NCI-H2227 treated with DMSO at 0.1 percent for 48 hours (cell line): ENCODE measurements at regions not wholly inside any gene's neighbourhood (a gene's known extent, or its start where the extent isn't known, plus 50 kb on each side); places are given as distances from the start of the nearest gene placed in this dataset.
A peak's percentile ranks its signal among the peaks of the same experiment; 100 is the strongest.

Experiments used
- DNase-seq: peaks from one replicate; lab custom pipeline; 2025; lab: John Stamatoyannopoulos, UW

DNA sequence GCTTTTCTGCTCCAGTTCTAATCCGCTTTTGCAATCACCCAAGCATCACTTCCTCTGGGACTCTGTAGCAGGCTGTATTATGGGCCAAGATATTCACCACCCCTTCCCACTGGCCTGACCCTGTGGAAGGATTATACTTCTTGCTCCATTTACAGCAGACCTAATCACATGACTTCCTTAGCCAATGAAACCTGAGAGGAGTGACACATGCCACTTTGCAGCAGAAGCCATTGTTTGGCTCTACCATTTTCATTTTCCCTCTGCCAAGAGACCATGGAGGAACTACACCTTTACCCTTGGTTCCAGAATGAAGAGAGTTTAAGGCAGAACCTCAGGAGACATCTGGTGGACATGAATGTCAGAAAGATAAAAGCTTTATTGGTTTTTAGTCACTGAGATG, 134.9 kb upstream of the HSD17B12 start:
- DNase-seq, result no peak

DNA sequence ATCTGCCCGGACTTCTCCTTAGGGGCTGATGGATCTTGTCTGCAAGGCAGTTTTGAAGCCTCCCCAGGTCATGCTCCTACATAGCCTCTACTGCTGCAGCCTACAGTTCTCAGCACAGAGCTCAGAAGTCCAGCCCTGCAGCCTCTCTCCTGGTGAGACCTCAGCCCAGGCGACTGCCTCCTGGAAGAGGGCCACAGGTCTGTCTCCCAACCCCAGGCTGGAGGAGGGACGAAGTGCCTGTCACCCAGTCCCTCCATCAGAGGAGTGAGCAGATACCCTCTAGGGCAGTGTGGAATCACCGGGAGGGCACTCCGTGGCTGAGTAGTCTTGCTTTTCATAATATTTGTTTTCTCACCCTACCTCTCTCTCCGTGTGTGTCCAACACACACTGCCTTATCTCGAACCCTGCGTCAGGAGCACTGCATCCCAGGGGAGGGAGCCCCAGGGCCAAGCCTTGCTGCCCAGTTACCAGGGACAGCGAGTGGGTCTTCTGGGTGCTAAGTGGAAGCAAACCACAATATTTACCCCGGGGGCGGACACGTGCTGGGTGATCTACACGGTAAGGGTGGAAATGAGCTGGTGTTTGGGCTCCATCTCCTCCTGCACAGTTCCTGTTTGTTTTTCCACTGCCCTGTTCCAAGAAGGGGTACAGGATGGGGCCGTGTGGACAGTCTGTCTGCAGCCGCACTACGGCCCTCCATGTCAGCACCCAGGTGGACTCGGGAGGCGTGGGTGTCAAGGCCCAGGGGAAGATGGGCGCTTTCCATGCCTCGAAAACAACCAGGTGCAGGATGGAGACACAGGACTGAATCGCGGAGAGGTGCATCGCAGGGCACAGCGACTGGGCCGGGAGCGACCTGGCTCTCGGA, 133.7 kb upstream of the HSD17B12 start:
- no peak for DNase-seq

DNA sequence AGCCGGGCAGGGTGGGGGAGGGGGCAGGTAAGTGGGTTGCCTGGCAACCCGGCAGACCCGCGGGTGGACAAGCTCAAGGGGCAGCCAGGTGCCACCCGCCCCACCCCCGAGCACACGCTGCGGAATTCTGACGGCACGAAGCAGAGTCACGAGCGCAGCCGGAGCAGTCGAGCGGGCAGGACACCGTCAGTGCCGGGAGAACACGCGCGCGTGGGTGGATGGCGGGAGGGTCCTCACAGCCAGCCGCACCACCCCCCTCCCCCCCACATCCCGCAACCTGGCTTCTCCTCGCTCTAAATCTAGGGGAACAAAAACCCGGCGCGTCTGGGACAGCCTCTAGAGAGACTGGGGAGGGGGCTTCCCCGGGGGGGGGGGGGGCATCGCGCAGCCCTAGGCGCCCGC, 133.1 kb upstream of the HSD17B12 start:
- DNase-seq, result no peak

DNA sequence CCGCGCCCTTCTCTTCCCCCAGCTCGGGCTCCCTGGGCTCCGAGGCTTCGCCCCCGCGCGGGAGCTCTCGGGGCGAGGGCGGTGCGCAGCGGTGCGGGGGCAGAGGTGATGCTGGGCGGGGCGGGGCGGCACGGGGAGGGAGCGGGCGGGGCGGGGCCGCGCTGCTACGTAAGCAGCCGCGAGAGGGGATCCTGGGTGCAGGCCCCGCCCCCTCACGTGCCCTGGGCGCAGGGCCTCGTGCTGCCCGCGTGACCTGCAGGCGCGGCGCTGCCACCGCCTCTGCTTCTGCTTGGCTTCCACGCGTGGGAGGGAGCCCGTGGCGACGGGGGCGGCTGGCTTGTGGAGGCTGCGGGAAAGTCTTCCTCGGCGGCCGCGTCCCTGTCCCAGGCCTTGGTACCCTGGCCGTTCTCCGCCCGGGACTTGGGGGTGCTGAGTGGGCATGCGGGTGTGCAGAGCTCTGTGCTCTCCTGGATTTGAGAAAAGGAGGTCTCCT, 132.6 kb upstream of the HSD17B12 start:
- DNase-seq, result no peak

DNA sequence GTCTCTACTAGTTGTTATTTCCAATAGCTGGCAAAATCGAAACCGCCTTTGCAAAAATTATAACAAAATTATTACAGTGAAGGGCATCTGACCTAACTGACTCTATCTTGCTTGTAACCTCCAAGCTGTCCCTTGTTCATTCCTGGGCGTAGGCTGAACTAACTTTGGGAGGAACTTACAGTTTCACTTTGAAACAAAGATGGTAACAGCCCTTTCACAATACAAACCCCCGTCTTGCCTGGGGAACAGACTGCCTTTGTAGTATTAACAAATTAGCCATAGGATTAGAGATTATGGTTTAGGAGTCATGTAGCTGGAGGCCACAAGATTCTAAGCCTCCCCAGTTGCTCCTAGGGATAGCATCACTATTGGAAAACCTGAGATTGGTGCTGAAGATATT, 131.6 kb upstream of the HSD17B12 start:
- no peak for DNase-seq

DNA sequence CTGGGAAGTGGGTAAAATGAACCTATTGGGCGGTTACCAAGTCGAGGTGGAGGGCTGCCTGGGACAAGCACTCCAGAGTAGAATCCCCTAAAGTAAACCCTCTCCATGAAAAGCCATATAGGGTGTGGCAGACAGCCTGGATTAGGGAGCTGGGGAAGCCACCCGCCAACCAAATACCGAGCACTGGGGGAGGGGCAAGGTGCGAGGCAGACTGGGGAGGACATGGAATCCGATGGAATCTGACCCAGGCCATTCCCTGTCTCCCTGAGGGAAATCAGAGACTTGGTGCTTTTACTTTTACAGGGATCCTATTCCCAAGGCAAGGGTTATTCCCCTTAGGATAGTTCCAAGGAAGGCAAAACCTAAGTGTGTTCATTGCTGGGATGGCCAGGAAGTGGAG, 130.9 kb upstream of the HSD17B12 start:
- no peak for DNase-seq

DNA sequence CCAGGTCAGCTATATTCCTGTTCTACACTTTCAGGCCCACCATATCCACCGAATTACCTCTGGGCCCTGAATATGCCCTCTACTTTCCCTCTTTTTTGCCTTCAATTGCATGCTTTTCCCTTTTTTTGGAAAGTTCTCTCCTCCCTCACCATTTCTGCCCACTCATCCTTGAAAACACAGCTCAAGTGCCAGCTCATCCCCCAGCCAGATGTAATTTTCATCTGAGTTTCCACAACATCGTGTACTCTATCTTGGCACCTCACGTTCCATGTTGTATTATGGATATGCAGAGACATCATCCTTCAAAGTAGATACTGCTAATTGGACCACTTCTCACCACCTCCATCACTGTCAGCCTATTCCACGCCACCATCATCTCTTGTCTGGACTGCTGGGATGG, 129.8 kb upstream of the HSD17B12 start:
- no peak for DNase-seq

DNA sequence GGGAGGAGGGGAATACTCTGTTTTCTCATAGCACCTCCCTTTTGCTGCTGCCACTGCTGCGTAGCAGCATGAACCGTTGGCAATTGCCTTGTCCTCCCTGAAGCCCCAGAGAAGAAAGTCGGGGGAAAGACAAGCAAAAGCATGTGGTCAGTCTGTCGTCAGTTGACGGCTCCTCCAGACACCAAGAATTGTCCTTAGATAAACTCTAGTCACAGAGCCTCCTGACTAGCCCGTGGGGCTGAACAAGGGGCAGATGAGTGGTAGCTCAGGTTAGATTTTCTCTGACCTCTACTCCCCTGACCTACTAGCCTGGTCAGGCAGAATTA, 126.4 kb upstream of the HSD17B12 start:
- DNase-seq, result no peak

DNA sequence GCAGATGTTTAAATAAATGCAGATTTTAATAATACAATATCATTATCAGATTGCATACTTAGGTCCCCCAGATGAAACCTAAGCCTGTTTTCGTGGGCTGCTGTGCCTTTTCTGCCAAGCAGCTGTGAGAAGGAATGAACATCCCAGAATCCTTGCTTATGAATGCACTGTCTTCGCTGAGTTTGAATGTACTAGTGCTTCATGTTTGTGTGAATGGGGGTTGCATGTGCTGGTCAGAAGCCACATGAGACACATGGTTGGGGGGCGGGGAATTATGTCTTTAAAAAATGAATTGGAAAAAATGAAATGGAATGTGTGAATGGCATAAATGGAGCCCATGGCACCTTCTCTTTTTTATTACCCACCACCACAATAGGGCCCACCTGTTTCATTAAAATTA, 125.4 kb upstream of the HSD17B12 start:
- DNase-seq, result peak; percentile 51

DNA sequence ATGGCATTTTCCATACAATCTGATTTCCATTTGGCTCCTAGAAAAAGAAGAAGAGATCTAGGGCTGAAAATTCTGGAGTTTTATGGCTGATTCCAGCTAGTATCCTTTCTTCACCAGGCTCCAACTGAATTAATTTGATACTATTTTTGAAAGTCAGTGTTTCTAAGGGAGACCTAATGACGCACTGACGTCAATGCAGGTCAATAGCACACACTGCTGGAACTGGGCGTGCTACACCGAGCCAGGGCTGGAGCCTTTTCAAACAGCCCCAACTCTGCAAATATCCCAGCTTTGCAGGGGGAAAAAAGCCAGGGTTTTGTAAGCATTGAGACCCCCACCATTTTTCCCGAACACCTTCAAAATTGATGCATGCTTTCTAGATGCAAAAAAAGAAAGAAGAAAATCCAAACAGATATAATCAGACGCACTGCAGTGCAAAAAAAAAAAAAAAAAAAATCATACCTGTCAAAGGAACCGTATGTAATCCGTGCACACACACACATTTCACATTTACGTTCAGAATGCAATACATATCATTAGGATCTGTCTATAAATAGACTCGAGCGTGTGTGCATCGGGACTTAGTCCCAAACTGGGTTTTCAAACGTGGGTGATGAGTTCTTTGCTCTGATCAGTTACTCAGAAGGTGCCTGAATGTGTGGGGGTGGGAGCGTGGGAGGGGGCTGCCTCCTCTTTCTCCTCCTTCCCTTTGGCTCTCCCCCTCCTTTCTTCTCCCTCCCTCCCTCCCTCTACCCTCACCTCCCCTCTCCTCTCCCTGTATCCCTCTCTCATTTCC, 124.5 kb upstream of the HSD17B12 start:
- DNase-seq, result peak; percentile 87

DNA sequence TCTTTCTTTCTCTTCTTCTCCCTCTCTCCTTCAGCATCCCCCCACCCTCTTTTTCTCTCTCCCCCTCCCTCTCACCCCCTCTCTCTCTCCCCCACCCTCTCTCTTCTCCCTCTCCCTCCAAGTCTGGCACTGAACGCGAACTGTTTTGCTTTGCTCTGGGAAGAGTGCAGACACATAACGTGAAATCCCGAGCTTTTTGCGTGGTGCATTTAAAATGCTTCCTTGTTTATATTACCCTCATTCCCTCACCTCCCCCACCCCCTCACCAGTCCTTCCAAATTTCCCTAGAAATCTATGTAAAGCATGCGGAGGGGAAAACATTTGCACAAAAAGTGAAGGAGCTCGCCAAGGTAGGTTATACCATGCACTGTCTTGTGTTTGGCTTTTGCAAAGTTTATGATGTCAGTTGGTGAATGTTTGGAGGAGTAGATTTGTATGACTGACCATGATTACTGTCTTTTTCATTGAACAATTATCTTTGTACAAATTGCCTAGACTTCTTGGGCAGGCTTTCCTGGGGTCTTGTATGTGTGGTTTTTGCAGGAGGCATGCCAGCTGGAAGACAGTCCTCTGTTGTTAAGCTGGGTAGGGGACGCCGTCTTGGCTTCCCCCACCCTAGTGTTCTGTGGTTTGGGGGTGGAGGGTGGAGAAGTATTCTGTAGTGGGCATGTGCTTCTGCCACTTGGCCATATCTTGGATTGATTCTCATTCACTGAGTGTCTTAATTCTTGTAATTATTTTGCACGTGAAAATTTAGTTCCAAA, 123.7 kb upstream of the HSD17B12 start:
- DNase-seq, result no peak

DNA sequence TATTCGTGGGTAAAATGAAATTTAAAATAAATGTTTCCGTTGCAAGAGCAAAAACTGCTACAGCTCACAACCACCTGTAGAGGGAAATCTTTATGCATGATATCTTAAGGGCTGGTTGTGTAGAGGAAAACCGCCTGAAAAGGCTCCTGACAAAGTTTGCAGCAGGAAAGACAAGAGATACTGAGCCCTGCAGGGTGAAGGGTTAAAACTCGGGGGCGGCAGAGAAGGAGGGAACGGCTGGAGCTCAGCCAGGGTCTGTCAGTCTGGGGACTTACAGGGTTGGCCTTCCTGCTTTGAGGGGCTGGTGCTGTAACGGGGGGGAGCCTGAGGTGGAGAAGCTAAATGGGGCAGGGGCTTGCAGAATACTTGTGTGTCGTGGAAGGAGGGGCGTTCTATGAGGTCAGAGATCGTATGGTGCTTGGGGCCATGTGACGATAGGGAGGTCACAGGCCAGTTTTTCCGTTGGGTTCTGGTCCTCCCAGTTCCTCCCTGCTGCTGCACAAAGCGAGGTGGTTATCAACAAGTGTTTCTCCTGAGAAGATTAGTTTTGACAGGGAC, 122.9 kb upstream of the HSD17B12 start:
- no peak for DNase-seq

DNA sequence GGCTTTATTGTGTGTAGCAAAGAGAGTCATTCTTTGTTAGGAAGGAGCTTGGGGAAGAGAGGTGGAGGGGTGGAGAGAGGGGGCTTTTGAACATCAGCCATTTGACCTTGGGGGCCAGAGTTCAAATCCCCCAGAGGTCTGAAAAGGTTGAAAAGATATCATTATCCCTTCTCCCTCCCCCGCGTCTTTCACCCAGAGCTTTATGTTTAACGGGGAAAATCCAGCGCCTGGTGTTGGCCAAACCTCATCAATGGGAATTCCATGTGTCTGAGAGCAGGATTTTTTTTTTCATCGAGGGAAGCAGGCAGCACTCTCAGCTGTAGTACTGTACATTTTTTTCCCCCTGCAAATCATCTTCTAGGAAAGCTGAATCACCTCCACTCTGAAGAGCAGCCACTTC, 122.4 kb upstream of the HSD17B12 start:
- DNase-seq, result no peak

DNA sequence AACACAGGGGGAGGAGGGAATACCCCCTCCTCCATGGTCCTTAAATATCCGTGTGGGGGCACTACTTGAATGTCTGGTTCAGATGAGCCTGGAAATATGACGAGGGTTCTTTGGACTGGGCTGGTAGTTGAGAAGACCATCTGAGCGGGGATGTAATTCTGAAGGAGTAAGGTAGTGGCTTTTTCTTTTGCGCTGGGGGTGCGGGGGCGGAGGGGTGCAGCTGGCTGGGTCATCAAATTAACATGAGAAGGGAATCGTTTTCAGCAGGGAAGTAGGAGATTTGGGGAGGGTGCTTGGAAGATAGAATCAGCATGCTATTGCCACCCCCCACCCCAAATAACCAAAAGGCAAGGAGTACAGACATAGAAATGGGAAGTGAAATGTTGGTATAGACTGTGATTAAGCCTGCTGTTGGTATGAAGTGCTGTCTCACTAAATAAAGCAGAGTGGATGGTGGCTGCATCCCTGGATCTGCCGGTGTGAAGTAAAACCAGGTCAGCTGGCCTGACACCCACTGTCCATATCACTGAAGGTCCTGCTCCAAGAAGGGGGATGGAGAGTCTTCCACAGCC, 121.9 kb upstream of the HSD17B12 start:
- DNase-seq, result no peak

DNA sequence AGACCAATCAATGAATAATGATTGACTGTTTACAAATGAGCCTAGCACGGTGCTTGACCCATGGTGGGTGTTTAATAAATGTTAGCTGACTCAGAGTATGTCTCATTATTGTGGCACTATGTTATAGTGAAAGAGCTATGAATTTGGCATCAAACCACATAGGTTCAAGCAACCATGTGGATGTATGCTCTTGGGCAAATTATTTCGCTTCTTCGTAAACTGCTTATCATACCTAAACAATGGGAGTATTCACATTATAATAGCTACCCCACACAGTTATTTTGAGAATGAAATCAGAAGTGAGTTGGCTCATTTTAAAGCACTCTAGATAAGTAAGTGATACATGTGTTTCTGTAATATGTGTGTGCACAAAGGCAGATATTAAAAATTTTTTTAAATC, 118.7 kb upstream of the HSD17B12 start:
- DNase-seq, result no peak

DNA sequence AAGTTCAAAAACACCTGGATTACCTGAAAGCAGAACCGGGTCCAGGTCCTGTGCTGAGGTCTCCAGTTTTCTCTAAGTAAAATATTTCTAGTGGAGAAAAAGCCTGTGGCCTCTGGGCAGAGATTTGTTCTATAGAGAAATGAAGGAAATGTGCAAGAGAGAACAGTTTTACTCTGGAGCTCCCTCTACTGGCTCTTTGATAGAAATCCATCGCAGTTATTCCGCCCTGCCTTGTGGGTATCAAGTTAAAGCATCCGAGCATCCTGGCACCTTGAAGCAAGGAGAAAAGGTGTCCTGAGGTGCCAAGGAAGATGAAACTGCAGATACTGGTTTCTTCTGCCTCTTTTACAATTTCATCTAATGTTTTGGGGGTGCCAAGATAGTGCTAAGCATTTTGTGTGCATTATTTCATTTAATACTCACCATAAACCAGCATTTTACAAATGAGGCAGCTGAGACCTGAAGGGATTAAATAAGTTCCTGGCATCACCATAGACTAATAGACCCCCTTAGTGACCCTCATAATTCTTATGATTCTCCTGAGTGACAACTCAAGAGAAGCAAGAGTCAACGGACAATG, 113.1 kb upstream of the HSD17B12 start:
- peak; percentile 72 for DNase-seq

DNA sequence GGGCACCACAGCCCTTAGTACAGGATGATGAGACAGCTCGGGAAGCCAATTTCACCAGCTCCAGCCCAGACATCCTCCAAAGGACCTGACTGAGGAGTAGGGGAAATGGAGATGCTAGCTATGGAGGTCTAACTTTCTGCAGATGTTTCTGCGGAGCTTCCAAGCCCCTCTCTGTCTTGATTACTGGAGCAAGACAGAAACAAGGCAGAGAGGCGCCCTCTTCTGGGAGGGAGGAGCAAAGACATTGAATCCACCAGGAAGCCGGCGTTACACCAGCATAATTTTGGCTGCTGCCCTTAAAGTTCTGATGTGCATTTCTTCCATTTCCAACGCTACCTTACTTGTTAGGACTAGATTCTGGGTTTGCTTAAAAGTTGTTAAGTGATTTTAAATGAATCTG, 107.3 kb upstream of the HSD17B12 start:
- DNase-seq, result peak; percentile 54

DNA sequence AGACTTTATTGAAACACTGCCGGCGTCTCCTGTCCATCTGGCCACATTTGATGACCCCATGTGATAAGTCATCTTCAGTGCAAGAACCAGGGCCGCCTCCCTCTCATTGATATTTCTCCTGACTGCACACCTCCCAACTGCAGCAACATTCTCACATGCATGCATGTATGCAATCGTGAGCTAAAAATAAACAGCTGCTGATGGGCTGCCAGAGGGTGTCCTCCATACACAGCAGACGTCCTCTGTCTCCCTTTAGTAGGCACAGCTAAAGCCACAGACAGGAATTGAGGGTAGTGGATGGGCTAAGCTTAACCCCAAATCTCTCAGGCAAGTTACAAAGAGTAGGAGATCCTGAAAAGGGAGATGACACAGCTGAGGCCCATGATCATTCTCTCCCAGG, 106.7 kb upstream of the HSD17B12 start:
- no peak for DNase-seq

DNA sequence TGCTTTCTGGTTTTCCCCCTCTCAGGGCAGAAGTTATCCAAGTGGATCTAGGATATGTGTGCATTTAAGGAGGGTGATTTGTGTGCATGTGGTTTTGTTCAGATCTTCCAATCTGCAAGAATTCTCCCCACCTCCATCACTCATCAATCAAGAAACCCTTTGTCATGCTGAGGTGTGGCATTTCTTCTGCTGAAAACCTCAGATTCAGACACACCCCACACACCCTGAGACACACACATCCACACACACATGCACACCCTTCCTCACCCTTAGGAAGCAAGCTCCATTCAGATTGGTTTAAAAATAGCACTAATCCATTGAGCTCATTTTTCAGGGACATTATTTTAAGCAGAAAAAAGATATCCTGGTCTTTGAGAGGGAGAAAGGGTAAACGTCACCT, 106.1 kb upstream of the HSD17B12 start:
- no peak for DNase-seq

DNA sequence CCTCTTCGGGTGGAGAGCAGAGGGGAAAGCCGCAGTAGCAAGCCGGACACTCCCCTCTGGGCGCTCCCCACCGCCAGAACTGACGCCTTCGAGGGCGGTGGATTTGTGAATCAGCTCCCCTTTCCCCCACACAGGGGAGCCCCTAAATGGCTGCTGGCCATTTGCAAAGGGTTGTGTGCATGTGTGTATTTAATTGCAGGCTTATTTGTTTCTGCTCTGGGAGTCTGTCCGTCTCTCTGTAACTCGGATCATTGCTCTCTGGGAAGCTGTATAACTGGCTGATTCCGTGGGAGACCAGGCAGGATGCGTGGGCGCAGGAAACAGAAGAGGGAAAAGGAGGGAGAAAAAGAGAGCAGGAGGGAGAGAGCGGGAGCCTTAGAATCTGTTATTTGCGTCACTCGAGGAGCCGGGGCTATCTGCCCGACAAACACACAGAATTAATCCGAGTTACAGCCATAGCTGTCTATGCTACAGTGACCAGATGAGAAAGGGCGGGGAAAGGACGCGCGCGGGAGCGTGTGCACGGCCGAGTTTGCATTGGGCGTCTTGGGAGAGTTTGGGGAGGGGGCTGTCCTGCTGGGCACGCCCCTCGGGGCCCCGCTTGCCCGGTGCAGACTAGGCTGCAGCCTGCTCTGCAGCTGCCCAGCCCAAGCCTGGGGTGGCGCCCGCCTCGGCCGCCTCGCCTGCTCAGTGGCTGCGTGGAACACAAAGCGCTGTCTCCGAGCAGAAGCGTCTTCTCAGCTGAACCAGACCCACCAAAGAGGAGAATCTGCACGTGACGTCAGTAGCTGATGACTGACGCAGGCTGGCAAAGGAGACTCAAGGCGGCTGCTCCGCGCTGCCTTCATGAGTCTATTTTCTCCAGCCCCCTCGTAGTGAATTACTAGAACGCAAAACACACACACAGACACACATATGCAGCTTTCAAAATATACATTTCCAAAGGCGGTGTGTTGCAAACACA, 105.3 kb upstream of the HSD17B12 start:
- peak; percentile 75 for DNase-seq
